ENCODE measurements at regions not wholly inside any gene's neighbourhood (a gene's known extent, or its start where the extent isn't known, plus 50 kb on each side); places are given as distances from the start of the nearest gene placed in this dataset.
A peak's percentile ranks its signal among the peaks of the same experiment; 100 is the strongest.
"Not testable (repeated sequence)": the region's sequence is repeated elsewhere in the genome, so short reads cannot be mapped to it uniquely, and the experiment has no call there.

GRCh38 chr3:59494969-59495368 lies 445.1 kb upstream of the CFAP20DC start:
- H3K36me3 Mint-ChIP-seq, H3K27me3 Mint-ChIP-seq, H3K4me1 Mint-ChIP-seq, H3K4me3 Mint-ChIP-seq, H3K9me3 Mint-ChIP-seq, H3K27ac Mint-ChIP-seq: not testable (repeated sequence)

DNA sequence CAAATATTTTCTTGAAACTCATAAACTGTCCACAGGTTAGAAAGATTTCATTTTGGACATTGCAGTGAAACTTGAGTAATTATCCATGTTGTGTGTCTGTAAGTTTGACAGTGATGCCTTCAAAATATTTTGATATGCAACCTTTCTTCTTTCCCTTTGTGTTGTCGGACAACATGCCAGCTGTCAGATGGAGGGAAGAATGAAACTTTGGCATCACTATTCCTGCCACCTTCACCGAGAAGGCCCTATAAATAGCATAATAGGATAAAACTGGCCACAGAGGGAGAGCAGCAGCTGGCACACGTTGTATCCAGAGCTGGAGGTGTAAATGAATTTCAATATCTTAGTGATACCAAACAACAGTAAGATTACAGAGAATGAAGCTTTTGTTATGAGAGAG lies 436.7 kb upstream of the CFAP20DC start:
- Mint-ChIP-seq H3K27ac (no peak overlapping the region), H3K4me3 (no peak overlapping the region), H3K36me3 (no peaks in the 10 kb centered on the region), H3K9me3 (peaks cover 0 to 2% (median 0%) of the 10 kb centered on the region in 3 donors), H3K27me3 (peaks cover 1% of the 10 kb centered on the region), H3K4me1 (no peaks in the 10 kb centered on the region)

- H3K27me3 Mint-ChIP-seq = peaks cover 1% of the 10 kb centered on the region
- H3K36me3 Mint-ChIP-seq = no peaks in the 10 kb centered on the region
- peaks cover 0 to 4% (median 2%) of the 10 kb centered on the region in 3 donors for H3K4me1 Mint-ChIP-seq
- H3K27ac Mint-ChIP-seq = no peak overlapping the region
- H3K9me3 Mint-ChIP-seq = no peaks in the 10 kb centered on the region
- H3K4me3 Mint-ChIP-seq = no peak overlapping the region
Measured at GRCh38 chr3:59483191-59483590, 433.4 kb upstream of the CFAP20DC start.

- Mint-ChIP-seq H3K36me3 (no peaks in the 10 kb centered on the region), H3K4me3 (no peak overlapping the region), H3K27ac (no peak overlapping the region), H3K9me3 (no peaks in the 10 kb centered on the region), H3K27me3 (peaks cover 1% of the 10 kb centered on the region), H3K4me1 (peaks cover 0 to 4% (median 2%) of the 10 kb centered on the region in 3 donors)
Measured at GRCh38 chr3:59482684-59483083, 432.9 kb upstream of the CFAP20DC start.

DNA sequence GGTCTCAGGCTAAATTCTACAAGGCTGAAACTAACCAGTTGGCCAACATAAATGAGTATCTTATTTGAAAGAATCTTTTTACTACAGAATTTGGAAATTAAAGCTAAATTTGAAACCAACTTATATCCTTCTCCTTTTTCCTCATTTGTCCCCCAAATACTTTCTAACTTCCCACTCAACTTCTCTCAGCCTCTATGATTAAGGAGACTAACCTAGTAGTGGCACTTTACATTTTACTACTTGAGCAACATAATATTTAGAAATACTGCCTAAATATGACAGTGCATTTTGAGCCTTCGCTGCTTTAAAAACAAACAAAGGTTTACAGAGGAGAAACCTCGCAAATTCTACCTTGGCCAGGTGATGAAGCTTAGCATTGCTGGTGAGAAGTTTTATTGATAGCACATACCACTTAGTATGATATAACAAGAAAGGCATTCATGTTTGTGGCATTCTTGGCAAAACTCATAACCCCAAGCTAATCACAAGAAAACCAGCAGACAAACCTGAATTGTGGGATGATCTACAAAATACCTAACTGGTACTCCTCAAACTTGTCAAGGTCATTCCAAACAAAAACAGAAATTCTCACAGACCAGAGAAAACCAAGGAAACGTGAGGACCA lies 432.1 kb upstream of the CFAP20DC start:
- no peak overlapping the region for H3K4me3 Mint-ChIP-seq
- H3K36me3 Mint-ChIP-seq = no peaks in the 10 kb centered on the region
- H3K27ac Mint-ChIP-seq = no peak overlapping the region

DNA sequence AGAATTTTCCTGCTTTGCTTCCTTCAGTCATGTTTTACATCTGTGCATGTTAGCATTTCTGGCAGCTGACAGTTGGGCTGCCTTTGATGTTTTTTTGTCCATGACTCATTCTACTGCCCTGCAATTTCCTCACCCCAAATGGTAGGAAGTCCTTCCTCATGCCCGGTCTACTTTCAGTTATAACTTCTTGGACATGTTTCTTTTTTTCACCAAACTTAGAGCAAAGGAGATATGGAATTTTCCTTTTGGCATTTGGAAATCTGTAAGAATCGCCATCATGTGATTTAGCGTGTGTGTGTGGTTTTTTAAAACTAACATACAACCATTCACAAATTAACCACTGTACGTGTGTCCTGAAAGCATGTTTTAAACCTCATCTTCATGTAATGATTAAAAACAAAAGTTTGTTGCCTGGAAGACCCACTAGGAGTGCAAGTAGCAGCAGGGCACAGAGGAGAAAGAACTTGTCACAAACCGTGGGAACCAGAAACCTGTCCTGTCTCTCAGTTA lies 430.7 kb upstream of the CFAP20DC start:
- Mint-ChIP-seq H3K9me3 (no peaks in the 10 kb centered on the region), H3K4me1 (peaks cover 0 to 4% (median 2%) of the 10 kb centered on the region in 3 donors), H3K4me3 (no peak overlapping the region), H3K27me3 (peaks cover 1% of the 10 kb centered on the region), H3K36me3 (no peaks in the 10 kb centered on the region), H3K27ac (no peak overlapping the region)

More for the DNA sequence above, 432.1 kb upstream of the CFAP20DC start:
- H3K4me1 Mint-ChIP-seq = peaks cover 0 to 4% (median 2%) of the 10 kb centered on the region in 3 donors
- no peaks in the 10 kb centered on the region for H3K9me3 Mint-ChIP-seq
- H3K27me3 Mint-ChIP-seq = peaks cover 1% of the 10 kb centered on the region

- Mint-ChIP-seq H3K27ac (no peak overlapping the region), H3K27me3 (no peaks in the 10 kb centered on the region), H3K36me3 (peaks cover 3% of the 10 kb centered on the region), H3K9me3 (no peaks in the 10 kb centered on the region), H3K4me1 (peaks cover 0 to 15% (median 6%) of the 10 kb centered on the region in 3 donors), H3K4me3 (no peak overlapping the region)
Measured at GRCh38 chr3:59473636-59474035, 423.8 kb upstream of the CFAP20DC start.

DNA sequence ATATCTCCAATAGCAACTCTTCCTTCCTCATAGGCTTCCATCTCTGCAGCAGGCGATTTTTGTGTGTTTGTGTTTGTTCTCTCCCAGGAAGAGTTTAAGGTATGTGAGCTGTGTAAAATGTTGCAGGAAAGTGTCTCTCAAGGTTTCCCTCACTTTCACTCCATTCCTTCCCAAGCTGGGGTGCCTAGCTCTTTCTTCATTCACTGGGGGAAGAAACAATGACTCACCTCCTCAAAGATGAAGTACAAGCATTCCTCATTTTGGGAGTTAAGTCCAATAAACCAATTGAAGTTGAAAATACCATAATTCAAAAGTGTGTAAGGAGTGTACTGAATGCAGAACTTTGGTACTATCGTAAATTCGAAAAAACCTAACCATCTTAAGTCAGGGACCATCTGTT lies 422.7 kb upstream of the CFAP20DC start:
- H3K4me1 Mint-ChIP-seq = peaks cover 0 to 15% (median 6%) of the 10 kb centered on the region in 3 donors
- H3K27ac Mint-ChIP-seq = no peak overlapping the region
- no peaks in the 10 kb centered on the region for H3K27me3 Mint-ChIP-seq
- H3K36me3 Mint-ChIP-seq = peaks cover 3% of the 10 kb centered on the region
- H3K4me3 Mint-ChIP-seq = no peak overlapping the region
- H3K9me3 Mint-ChIP-seq = no peaks in the 10 kb centered on the region

GRCh38 chr3:59469948-59470723 lies 420.3 kb upstream of the CFAP20DC start:
- Mint-ChIP-seq H3K36me3 (peaks cover 3% of the 10 kb centered on the region), H3K27me3 (no peaks in the 10 kb centered on the region), H3K4me3 (peak overlapping the region in 1 of 4 donors; percentile 32), H3K4me1 (peaks cover 0 to 23% (median 9%) of the 10 kb centered on the region in 3 donors), H3K27ac (no peak overlapping the region), H3K9me3 (no peaks in the 10 kb centered on the region)

GRCh38 chr3:59467476-59467875 lies 417.7 kb upstream of the CFAP20DC start:
- no peaks in the 10 kb centered on the region for H3K9me3 Mint-ChIP-seq
- H3K27me3 Mint-ChIP-seq = no peaks in the 10 kb centered on the region
- H3K4me3 Mint-ChIP-seq = no peak overlapping the region
- no peaks in the 10 kb centered on the region for H3K36me3 Mint-ChIP-seq
- H3K4me1 Mint-ChIP-seq = peaks cover 0 to 22% (median 9%) of the 10 kb centered on the region in 3 donors
- H3K27ac Mint-ChIP-seq = no peak overlapping the region

DNA sequence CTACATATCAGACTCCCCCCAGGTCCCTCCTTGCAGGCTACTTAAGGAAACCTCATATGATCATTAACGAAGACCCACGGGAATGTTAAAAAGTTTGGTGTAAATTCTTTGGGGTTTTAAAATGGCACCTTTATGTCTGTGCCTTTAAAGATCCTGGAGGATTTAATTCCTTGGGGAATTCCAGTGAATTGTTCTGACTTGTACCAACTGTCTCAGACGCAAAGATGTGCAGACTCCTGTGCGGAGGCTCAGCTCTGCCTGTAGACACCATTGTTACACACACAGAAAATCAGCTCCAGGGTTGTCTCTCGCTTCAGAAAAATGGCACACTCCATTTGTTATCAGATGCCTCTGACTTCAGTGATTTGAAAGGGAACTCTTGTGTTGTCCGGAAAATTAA lies 414.4 kb upstream of the CFAP20DC start:
- H3K4me1 Mint-ChIP-seq = peaks cover 0 to 8% (median 3%) of the 10 kb centered on the region in 3 donors
- peaks cover 1% of the 10 kb centered on the region for H3K36me3 Mint-ChIP-seq
- no peaks in the 10 kb centered on the region for H3K27me3 Mint-ChIP-seq
- H3K4me3 Mint-ChIP-seq = no peak overlapping the region
- H3K9me3 Mint-ChIP-seq = peaks cover 0 to 5% (median 3%) of the 10 kb centered on the region in 3 donors
- H3K27ac Mint-ChIP-seq = peak overlapping the region in 1 of 3 donors; percentile 58

DNA sequence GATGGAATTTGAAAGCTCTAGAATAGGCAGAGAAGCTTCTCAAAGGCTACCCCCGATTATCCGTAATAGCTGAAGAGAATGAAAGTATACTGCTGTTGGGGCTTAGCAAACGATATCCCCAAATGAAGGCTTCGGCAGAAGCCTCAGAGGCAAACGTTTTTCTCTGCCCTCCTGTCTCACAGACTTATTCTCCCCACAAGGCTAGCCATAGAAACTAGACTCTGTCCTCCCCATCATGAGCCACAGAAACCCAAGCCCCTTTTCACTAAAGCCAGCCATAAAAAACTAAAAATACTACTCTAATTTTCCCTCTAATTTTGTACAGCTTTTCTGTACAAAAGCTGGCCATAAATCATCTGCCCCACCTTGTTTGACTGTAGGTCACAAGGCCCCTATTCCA lies 413.4 kb upstream of the CFAP20DC start:
- Mint-ChIP-seq H3K9me3 (peaks cover 0 to 5% (median 3%) of the 10 kb centered on the region in 3 donors), H3K27ac (no peak overlapping the region)

DNA sequence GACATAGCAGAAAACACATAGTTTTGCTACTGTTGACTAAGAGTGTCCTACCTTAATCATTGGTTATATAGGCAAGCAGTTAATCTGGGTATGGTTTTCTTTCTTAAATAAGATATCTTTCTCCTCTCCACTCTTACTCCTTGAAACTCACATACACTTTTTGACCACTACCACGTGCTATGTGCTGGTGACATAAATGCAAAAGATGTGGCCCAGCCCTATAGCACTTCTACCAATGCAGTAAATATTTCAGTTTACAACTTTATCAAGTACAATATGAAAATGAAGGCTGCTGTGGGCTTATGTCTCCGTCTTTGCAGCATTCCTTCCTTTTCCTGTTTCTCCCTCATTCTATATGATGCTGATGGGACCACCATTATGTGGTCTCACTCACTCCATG lies 410.2 kb upstream of the CFAP20DC start:
- Mint-ChIP-seq H3K36me3 (peaks cover 1% of the 10 kb centered on the region), H3K27me3 (no peaks in the 10 kb centered on the region), H3K27ac (no peak overlapping the region), H3K4me1 (peaks cover 0 to 4% (median 0%) of the 10 kb centered on the region in 3 donors), H3K4me3 (no peak overlapping the region), H3K9me3 (peaks cover 0 to 5% (median 3%) of the 10 kb centered on the region in 3 donors)

More for the DNA sequence above, 413.4 kb upstream of the CFAP20DC start:
- Mint-ChIP-seq H3K4me1 (peaks cover 0 to 8% (median 3%) of the 10 kb centered on the region in 3 donors), H3K27me3 (no peaks in the 10 kb centered on the region), H3K36me3 (peaks cover 1% of the 10 kb centered on the region), H3K4me3 (no peak overlapping the region)

DNA sequence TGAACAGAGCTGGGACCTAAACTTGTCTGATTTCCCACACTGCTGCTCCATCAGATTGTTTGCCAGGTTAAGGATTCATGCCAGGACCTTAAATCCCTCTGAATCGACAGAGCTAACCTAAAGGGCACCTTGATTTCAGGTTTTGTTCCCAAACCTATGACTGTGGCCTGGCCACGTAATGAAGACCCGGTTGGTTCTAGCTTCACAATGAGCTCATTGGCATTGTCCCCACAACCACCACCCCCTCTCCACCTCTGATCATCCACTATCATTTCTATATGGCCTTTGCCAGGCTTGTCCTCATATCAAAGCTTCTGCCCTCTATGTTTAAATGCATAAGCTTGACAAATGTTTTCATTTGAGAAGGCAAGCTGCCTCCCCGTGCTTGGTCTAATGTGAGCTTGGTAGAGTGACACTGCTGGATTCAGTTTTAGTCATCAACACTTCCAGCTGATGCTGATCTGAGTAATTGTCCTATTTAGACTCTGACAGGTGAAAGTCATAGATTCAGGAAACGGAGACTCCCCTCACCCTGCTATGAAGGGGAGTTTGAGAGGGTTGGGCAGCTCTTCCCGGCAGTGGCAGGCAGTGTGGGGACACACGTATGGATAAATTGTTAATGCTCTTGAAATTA lies 407.1 kb upstream of the CFAP20DC start:
- Mint-ChIP-seq H3K27ac (no peak overlapping the region), H3K27me3 (no peaks in the 10 kb centered on the region), H3K4me1 (peaks cover 3 to 17% (median 11%) of the 10 kb centered on the region in 3 donors), H3K9me3 (peaks cover 0 to 3% (median under 1%) of the 10 kb centered on the region in 3 donors), H3K36me3 (peaks cover 1% of the 10 kb centered on the region), H3K4me3 (no peak overlapping the region)
